ENCODE measurements at regions not wholly inside any gene's neighbourhood (a gene's known extent, or its start where the extent isn't known, plus 50 kb on each side); places are given as distances from the start of the nearest gene placed in this dataset.

GRCh38 chr3:99211309-99211708 lies 309.8 kb upstream of the DCBLD2 start:
- H3K4me3 ChIP-seq = no peak overlapping the region
- no peaks in the 10 kb centered on the region for H3K36me3 ChIP-seq
- TF ChIP-seq POLR2A (IDR thresholded peaks at IDR 0.05) (no peak), CTCF (IDR thresholded peaks at IDR 0.05) (no peak)
- DNase-seq = no peak
- no peaks in the 10 kb centered on the region for H3K9me3 ChIP-seq
- no peak overlapping the region for H3K27ac ChIP-seq
- intact Hi-C loops (cut with DNase I; ENCODE audit: low total_unique reads) = no loop called here
- no peaks in the 10 kb centered on the region for H3K4me1 ChIP-seq
- H3K27me3 ChIP-seq = no peaks in the 10 kb centered on the region

- no peaks in the 10 kb centered on the region for H3K9me3 ChIP-seq
- no peak overlapping the region for H3K27ac ChIP-seq
- TF ChIP-seq CTCF (IDR thresholded peaks at IDR 0.05) (no peak), POLR2A (IDR thresholded peaks at IDR 0.05) (no peak)
- H3K36me3 ChIP-seq = no peaks in the 10 kb centered on the region
- intact Hi-C loops (cut with DNase I; ENCODE audit: low total_unique reads) = no loop called here
- no peak overlapping the region for H3K4me3 ChIP-seq
- DNase-seq = no peak
- H3K27me3 ChIP-seq = no peaks in the 10 kb centered on the region
- H3K4me1 ChIP-seq = no peaks in the 10 kb centered on the region
Observed at GRCh38 chr3:99199021-99199420, 297.5 kb upstream of the DCBLD2 start.

- Histone ChIP-seq H3K4me1 (no peaks in the 10 kb centered on the region), H3K36me3 (no peaks in the 10 kb centered on the region), H3K4me3 (no peak overlapping the region), H3K9me3 (no peaks in the 10 kb centered on the region), H3K27me3 (no peaks in the 10 kb centered on the region), H3K27ac (no peak overlapping the region)
- intact Hi-C loops (cut with DNase I; ENCODE audit: low total_unique reads) = no loop called here
- no peak for DNase-seq
- TF ChIP-seq CTCF (IDR thresholded peaks at IDR 0.05) (no peak), POLR2A (IDR thresholded peaks at IDR 0.05) (no peak)
Observed at GRCh38 chr3:99191186-99191585, 289.7 kb upstream of the DCBLD2 start.

- H3K36me3 ChIP-seq = no peaks in the 10 kb centered on the region
- intact Hi-C loops (cut with DNase I; ENCODE audit: low total_unique reads) = no loop called here
- no peaks in the 10 kb centered on the region for H3K4me1 ChIP-seq
- H3K27ac ChIP-seq = no peak overlapping the region
- no peaks in the 10 kb centered on the region for H3K9me3 ChIP-seq
- no peak for DNase-seq
- no peak overlapping the region for H3K4me3 ChIP-seq
- no peak for TF ChIP-seq POLR2A (IDR thresholded peaks at IDR 0.05)
- no peak for TF ChIP-seq CTCF (IDR thresholded peaks at IDR 0.05)
- no peaks in the 10 kb centered on the region for H3K27me3 ChIP-seq
Observed at GRCh38 chr3:99188936-99189335, 287.4 kb upstream of the DCBLD2 start.

GRCh38 chr3:99186016-99186415 lies 284.5 kb upstream of the DCBLD2 start:
- DNase-seq = no peak
- no peak overlapping the region for H3K4me3 ChIP-seq
- no peaks in the 10 kb centered on the region for H3K9me3 ChIP-seq
- TF ChIP-seq CTCF (IDR thresholded peaks at IDR 0.05) (no peak), POLR2A (IDR thresholded peaks at IDR 0.05) (no peak)
- H3K27ac ChIP-seq = no peak overlapping the region
- no peaks in the 10 kb centered on the region for H3K36me3 ChIP-seq
- H3K4me1 ChIP-seq = no peaks in the 10 kb centered on the region
- no peaks in the 10 kb centered on the region for H3K27me3 ChIP-seq
- intact Hi-C loops (cut with DNase I; ENCODE audit: low total_unique reads) = no loop called here

All from uterus (tissue), 3 donors.